ENCODE measurements at regions not wholly inside any gene's neighbourhood (a gene's known extent, or its start where the extent isn't known, plus 50 kb on each side); places are given as distances from the start of the nearest gene placed in this dataset.

DNA sequence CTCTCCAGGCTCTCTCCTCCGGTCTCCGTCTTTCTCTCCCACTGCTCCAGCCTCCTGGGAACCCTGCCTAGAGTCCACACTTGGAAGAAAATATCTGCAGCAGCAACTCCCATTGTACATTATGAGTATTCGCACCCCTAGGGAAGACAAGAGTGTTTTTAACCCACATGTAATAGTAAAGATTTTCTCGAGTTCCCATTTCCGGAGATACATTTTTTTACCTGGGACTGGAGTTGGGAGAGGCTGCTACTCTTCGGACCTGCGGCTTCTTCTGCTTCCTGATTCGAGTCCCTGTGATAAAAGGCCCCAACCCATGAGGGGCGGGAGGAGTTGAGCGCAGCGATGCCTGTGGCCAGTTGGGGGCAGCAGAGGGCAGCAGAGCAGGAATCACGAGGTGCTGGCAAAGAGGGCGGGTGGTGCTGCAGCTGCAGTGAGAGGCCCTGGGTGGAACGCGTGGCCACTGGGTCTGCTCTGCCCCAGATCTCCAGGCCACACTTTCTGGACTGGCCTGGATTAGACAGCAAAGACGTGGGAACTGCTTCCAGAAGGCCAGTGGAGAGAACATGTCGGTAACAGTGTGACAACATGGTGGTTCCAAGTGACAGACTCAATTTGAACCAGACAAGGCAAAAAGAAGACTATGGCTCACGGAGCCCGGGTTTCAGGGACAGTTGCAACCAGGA is 221.0 kb upstream of the CSF3R start:
- no peak overlapping the region for H3K4me3 ChIP-seq (ENCODE audit: low read depth, low read length)
- in situ Hi-C loops (cut with HindIII; ENCODE audit: low sequenced_read_pairs) = no loop called here
- TF ChIP-seq, protein P1, sequence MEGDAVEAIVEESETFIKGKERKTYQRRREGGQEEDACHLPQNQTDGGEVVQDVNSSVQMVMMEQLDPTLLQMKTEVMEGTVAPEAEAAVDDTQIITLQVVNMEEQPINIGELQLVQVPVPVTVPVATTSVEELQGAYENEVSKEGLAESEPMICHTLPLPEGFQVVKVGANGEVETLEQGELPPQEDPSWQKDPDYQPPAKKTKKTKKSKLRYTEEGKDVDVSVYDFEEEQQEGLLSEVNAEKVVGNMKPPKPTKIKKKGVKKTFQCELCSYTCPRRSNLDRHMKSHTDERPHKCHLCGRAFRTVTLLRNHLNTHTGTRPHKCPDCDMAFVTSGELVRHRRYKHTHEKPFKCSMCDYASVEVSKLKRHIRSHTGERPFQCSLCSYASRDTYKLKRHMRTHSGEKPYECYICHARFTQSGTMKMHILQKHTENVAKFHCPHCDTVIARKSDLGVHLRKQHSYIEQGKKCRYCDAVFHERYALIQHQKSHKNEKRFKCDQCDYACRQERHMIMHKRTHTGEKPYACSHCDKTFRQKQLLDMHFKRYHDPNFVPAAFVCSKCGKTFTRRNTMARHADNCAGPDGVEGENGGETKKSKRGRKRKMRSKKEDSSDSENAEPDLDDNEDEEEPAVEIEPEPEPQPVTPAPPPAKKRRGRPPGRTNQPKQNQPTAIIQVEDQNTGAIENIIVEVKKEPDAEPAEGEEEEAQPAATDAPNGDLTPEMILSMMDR (IDR thresholded peaks at IDR 0.05; ENCODE audit: low read depth, low read length) = peak; percentile 87
- DNase-seq (ENCODE audit: low read depth, low spot score) = peak; percentile 35

DNA sequence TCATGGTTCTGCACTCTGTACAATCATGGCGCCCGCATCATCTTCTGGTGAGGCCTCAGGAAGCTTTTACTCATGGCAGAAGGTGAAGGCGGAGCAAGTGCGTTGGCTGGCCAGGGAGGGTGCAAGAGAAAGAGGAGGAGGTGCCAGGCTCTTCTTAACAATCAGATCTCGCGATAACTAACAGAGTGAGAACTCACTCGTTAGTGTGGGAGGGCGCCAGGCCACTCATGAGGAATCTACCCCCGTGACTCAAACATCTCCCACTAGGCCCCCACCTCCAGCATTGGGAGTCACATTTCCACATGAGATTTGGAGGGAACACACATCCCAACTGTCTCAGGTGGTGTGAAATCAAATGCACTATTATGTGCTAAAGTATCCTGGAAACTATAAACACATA is 220.2 kb upstream of the CSF3R start:
- no peak for DNase-seq (ENCODE audit: low read depth, low spot score)
- TF ChIP-seq, protein P1 (IDR thresholded peaks at IDR 0.05; ENCODE audit: low read depth, low read length) = no peak
- in situ Hi-C loops (cut with HindIII; ENCODE audit: low sequenced_read_pairs) = no loop called here
- no peak overlapping the region for H3K4me3 ChIP-seq (ENCODE audit: low read depth, low read length)

DNA sequence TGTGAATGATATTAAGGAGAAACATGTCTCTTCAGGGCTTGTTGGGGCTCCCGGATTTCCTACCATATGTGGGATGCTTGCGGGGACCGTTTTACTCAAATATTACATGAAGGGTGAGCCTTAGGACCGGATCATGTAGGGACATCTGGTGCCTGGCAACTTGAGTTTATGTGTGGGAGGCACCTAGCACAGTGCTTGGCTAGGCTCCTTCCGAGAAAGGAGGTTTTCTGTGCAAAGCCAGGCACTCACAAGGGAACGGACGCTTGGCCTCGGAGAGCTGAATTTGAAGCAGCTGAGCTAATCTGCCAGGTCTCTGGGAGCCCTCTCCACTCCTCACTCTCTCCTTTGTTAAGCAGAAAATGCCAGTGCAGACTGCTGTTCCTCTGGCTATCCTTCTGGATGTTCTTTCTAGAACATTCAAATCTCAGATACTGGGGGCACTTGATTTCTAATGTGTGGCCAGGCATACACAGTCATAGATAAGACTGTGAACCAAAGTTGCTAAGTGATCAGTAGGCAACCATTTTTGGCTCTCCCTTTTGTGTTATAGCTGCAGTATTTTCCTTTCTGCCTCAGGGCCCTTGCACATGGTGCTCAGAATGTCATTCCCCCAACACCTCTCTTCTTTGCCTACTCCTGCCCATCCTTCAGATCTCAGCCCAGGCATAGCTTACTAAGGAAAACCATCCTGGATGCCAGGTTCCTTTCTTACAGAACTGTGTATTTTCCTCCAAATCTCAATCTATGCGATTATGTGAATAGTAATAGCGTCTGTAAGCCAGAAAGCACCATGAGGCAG is 216.6 kb upstream of the CSF3R start:
- TF ChIP-seq, protein P1 (IDR thresholded peaks at IDR 0.05; ENCODE audit: low read depth, low read length) = no peak
- no peak for DNase-seq (ENCODE audit: low read depth, low spot score)
- H3K4me3 ChIP-seq (ENCODE audit: low read depth, low read length) = no peak overlapping the region
- in situ Hi-C loops (cut with HindIII; ENCODE audit: low sequenced_read_pairs) = no loop called here

DNA sequence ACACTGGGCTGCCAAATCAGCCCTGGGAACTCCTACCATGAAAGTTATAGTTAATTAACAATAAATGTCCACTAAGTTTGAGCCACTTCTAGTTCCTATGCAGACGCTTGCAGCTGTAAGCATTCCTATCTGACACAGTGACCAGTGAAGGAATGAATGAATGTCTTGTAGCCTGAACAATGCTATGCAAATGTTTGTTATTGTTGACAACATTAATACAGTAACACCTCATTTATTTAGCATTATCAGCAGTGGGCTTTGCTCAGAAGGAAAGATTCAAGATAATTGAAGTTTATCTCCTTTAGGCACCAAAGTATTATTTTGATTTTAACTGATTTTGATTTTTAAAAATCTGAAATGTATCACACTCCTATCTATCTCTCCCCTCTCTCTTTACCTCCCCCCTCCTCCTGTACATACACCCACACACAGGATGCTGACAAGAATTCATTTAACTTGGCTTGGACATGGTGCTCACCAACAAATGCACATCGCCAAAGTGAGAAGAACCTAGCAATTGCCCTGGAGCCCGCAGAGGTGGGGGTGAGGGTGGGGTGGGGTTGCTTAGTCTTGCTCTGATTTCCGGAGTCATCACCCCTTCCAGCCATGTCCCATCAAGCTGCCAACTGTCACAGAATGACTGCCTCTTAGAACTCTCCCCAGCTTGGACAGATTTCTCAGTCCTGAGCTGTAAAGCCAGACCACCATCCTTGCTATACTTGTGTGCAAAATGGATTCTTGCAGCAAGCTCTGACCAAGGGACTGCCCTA is 215.3 kb upstream of the CSF3R start:
- no peak for DNase-seq (ENCODE audit: low read depth, low spot score)
- H3K4me3 ChIP-seq (ENCODE audit: low read depth, low read length) = no peak overlapping the region
- in situ Hi-C loops (cut with HindIII; ENCODE audit: low sequenced_read_pairs) = no loop called here
- TF ChIP-seq, protein P1 (IDR thresholded peaks at IDR 0.05; ENCODE audit: low read depth, low read length) = no peak

DNA sequence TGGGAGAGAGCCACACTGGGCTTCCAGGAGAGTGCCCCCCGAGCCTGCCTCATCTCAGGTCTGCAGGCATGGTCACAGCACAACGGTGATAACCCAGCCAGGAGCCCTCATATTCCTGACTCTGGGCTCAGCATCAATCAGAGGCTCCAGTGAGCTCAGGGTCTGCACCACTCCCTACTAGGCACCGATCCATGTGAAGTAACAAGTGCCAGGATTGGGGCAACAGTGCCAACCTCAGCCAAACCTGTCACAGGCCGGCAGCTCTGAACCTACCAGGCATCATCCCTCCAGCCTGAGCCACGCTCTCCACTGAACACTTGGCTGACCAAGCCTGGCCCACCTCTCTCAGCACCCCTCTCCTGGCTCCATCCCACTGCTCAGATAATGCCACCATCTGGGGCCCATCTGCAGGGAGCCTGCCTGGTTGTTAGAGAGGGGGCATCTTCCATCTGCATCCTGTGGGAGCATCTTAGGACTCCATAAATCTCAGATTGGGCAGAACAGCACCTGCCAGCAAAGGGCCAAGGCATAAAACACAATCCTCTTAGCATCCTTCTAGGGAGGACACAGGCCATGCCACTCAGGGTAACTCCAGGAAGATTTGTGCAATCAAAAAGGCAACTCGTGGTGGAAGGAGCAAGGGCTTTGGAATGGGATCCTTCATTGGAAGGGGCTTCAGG is 213.7 kb upstream of the CSF3R start:
- DNase-seq (ENCODE audit: low read depth, low spot score) = no peak
- TF ChIP-seq, protein P1 (IDR thresholded peaks at IDR 0.05; ENCODE audit: low read depth, low read length) = no peak
- in situ Hi-C loops (cut with HindIII; ENCODE audit: low sequenced_read_pairs) = no loop called here
- no peak overlapping the region for H3K4me3 ChIP-seq (ENCODE audit: low read depth, low read length)

DNA sequence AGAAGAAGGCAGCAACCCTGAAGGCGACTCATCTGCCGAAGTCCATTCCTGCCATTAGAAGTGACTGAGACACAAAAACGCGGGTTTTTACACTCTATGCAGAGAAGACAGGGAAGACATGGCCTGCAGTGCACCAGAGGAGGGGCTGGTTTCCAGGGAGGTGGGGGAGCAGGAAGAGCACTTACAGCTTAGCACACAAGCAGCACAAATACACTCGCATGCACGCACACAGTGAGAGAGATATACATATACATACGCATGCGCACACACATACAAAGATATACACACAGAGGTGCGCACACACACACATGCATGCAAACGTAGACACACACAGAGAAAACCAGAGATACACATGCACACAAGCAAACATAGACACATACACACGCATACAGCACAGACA is 210.9 kb upstream of the CSF3R start:
- TF ChIP-seq, protein P1 (IDR thresholded peaks at IDR 0.05; ENCODE audit: low read depth, low read length) = no peak
- no peak overlapping the region for H3K4me3 ChIP-seq (ENCODE audit: low read depth, low read length)
- no peak for DNase-seq (ENCODE audit: low read depth, low spot score)
- in situ Hi-C loops (cut with HindIII; ENCODE audit: low sequenced_read_pairs) = no loop called here
